ENCODE measurements at regions not wholly inside any gene's neighbourhood (a gene's known extent, or its start where the extent isn't known, plus 50 kb on each side); places are given as distances from the start of the nearest gene placed in this dataset.

GRCh38 chr16:86712158-86713009 lies 134.0 kb downstream of the FOXL1 start:
- TF ChIP-seq, protein P1, sequence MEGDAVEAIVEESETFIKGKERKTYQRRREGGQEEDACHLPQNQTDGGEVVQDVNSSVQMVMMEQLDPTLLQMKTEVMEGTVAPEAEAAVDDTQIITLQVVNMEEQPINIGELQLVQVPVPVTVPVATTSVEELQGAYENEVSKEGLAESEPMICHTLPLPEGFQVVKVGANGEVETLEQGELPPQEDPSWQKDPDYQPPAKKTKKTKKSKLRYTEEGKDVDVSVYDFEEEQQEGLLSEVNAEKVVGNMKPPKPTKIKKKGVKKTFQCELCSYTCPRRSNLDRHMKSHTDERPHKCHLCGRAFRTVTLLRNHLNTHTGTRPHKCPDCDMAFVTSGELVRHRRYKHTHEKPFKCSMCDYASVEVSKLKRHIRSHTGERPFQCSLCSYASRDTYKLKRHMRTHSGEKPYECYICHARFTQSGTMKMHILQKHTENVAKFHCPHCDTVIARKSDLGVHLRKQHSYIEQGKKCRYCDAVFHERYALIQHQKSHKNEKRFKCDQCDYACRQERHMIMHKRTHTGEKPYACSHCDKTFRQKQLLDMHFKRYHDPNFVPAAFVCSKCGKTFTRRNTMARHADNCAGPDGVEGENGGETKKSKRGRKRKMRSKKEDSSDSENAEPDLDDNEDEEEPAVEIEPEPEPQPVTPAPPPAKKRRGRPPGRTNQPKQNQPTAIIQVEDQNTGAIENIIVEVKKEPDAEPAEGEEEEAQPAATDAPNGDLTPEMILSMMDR (IDR thresholded peaks at IDR 0.05 in 2 of 3, conservative IDR thresholded peaks at IDR 0.05 in 1 of 3; ENCODE audit: control insufficient read depth in 2 of 3, extremely low read depth in 1 of 3, insufficient read depth in 1 of 3, low read depth in 3 of 3, low read length in 3 of 3): no peak
- no peak for TF ChIP-seq HCFC1 (IDR thresholded peaks at IDR 0.05; ENCODE audit: low read length)
- TF ChIP-seq TCF12 (IDR thresholded peaks at IDR 0.05; ENCODE audit: low read depth, low read length): no peak
- TF ChIP-seq SPI1 (IDR thresholded peaks at IDR 0.05; ENCODE audit: borderline replicate concordance, insufficient read depth, low read depth, low read length): no peak
- TF ChIP-seq KDM1A (IDR thresholded peaks at IDR 0.05; ENCODE audit: borderline replicate concordance): no peak
- no peak for TF ChIP-seq ATF3 (IDR thresholded peaks at IDR 0.05; ENCODE audit: borderline replicate concordance, extremely low read depth, low read depth, low read length)
- TF ChIP-seq SUPT20H (IDR thresholded peaks at IDR 0.05; ENCODE audit: borderline replicate concordance, control insufficient read depth, low read depth, low read length): no peak
- TF ChIP-seq, protein P2, sequence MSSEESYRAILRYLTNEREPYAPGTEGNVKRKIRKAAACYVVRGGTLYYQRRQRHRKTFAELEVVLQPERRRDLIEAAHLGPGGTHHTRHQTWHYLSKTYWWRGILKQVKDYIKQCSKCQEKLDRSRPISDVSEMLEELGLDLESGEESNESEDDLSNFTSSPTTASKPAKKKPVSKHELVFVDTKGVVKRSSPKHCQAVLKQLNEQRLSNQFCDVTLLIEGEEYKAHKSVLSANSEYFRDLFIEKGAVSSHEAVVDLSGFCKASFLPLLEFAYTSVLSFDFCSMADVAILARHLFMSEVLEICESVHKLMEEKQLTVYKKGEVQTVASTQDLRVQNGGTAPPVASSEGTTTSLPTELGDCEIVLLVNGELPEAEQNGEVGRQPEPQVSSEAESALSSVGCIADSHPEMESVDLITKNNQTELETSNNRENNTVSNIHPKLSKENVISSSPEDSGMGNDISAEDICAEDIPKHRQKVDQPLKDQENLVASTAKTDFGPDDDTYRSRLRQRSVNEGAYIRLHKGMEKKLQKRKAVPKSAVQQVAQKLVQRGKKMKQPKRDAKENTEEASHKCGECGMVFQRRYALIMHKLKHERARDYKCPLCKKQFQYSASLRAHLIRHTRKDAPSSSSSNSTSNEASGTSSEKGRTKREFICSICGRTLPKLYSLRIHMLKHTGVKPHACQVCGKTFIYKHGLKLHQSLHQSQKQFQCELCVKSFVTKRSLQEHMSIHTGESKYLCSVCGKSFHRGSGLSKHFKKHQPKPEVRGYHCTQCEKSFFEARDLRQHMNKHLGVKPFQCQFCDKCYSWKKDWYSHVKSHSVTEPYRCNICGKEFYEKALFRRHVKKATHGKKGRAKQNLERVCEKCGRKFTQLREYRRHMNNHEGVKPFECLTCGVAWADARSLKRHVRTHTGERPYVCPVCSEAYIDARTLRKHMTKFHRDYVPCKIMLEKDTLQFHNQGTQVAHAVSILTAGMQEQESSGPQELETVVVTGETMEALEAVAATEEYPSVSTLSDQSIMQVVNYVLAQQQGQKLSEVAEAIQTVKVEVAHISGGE (CRISPR knock-in tag; IDR thresholded peaks at IDR 0.05): no peak
- no peak for TF ChIP-seq RFX5 (IDR thresholded peaks at IDR 0.05; ENCODE audit: low read depth, low read length)
